KMS-11 (cell line): ENCODE measurements at regions not wholly inside any gene's neighbourhood (a gene's known extent, or its start where the extent isn't known, plus 50 kb on each side); places are given as distances from the start of the nearest gene placed in this dataset.

Experiments
- H2AFZ ChIP-seq: fragments of 200-600 bp; sonication (generic); 2 replicates; pipeline ENCODE4 v1.6.1; 2016; ENCODE audit warnings: antibody characterized with exemption, mixed run types, low read depth
- H3K27ac ChIP-seq: fragments of 200-600 bp; sonication (generic); 2 replicates; pipeline ENCODE4 v1.6.1; 2016; ENCODE audit warnings: mild to moderate bottlenecking, mixed run types
- H3K27me3 ChIP-seq: fragments of 200-600 bp; sonication (generic); 2 replicates; pipeline ENCODE4 v1.6.1; 2017; ENCODE audit warnings: mild to moderate bottlenecking, low read depth, mixed run types, moderate library complexity; ENCODE audit not compliant: insufficient read depth
- H3K36me3 ChIP-seq: fragments of 200-600 bp; sonication (generic); 2 replicates; pipeline ENCODE4 v1.6.1; 2017; ENCODE audit warnings: mild to moderate bottlenecking, mixed run types; ENCODE audit not compliant: insufficient read depth
- H3K4me1 ChIP-seq: fragments of 200-600 bp; sonication (generic); 2 replicates; pipeline ENCODE4 v1.6.1; 2016; ENCODE audit warnings: mild to moderate bottlenecking, low read depth, mixed run types; ENCODE audit not compliant: poor library complexity, severe bottlenecking
- H3K4me2 ChIP-seq: fragments of 200-600 bp; sonication (generic); 2 replicates; pipeline ENCODE4 v1.7.0; 2016; ENCODE audit warnings: mild to moderate bottlenecking, mixed run types
- H3K4me3 ChIP-seq: fragments of 200-600 bp; sonication (generic); IDR thresholded peaks from 2 replicates; pipeline ENCODE4 v1.6.1; 2017; ENCODE audit warnings: low read depth, low read length, mixed read lengths; ENCODE audit not compliant: insufficient read depth
- H3K79me2 ChIP-seq: fragments of 200-600 bp; sonication (generic); 2 replicates; pipeline ENCODE4 v1.6.1; 2016; ENCODE audit warnings: low read depth, mixed run types; ENCODE audit not compliant: insufficient read depth
- H3K9ac ChIP-seq: fragments of 200-600 bp; sonication (generic); 2 replicates; pipeline ENCODE4 v1.6.1; 2016; ENCODE audit warnings: mild to moderate bottlenecking, mixed run types
- H4K20me1 ChIP-seq: fragments of 200-600 bp; sonication (generic); 2 replicates; pipeline ENCODE4 v1.6.1; 2016; ENCODE audit warnings: mild to moderate bottlenecking, mixed run types; ENCODE audit not compliant: insufficient read depth
- CTCF ChIP-seq: fragments of 200-600 bp; sonication (generic); conservative IDR thresholded peaks from 2 replicates; pipeline ENCODE4 v1.6.1; 2017; ENCODE audit warnings: low read depth, mild to moderate bottlenecking, antibody characterized with exemption, low read length, moderate library complexity, mixed read lengths

GRCh38 chr2:146221826-146222225 lies 1623.0 kb upstream of the ACVR2A start:
- Histone ChIP-seq H3K9ac (no peak overlapping the region), H3K27ac (no peak overlapping the region), H2AFZ (no peak overlapping the region), H3K4me2 (no peak overlapping the region), H3K27me3 (no peaks in the 10 kb centered on the region), H3K4me3 (no peak overlapping the region), H4K20me1 (no peaks in the 10 kb centered on the region), H3K36me3 (no peaks in the 10 kb centered on the region), H3K79me2 (no peaks in the 10 kb centered on the region), H3K4me1 (no peaks in the 10 kb centered on the region)
- no peak for TF ChIP-seq CTCF

GRCh38 chr2:146220957-146221356 lies 1623.9 kb upstream of the ACVR2A start:
- H3K4me3 ChIP-seq: no peak overlapping the region
- no peaks in the 10 kb centered on the region for H3K27me3 ChIP-seq
- no peak overlapping the region for H3K4me2 ChIP-seq
- H3K79me2 ChIP-seq: no peaks in the 10 kb centered on the region
- no peak for TF ChIP-seq CTCF
- no peak overlapping the region for H3K9ac ChIP-seq
- H4K20me1 ChIP-seq: no peaks in the 10 kb centered on the region
- no peaks in the 10 kb centered on the region for H3K36me3 ChIP-seq
- H2AFZ ChIP-seq: no peak overlapping the region
- no peaks in the 10 kb centered on the region for H3K4me1 ChIP-seq
- no peak overlapping the region for H3K27ac ChIP-seq

GRCh38 chr2:146214394-146214929 lies 1630.4 kb upstream of the ACVR2A start:
- Histone ChIP-seq H3K9ac (no peak overlapping the region), H3K27me3 (no peaks in the 10 kb centered on the region), H3K79me2 (no peaks in the 10 kb centered on the region), H4K20me1 (no peaks in the 10 kb centered on the region), H3K27ac (no peak overlapping the region), H2AFZ (no peak overlapping the region), H3K4me3 (no peak overlapping the region), H3K4me1 (no peaks in the 10 kb centered on the region), H3K36me3 (no peaks in the 10 kb centered on the region), H3K4me2 (no peak overlapping the region)
- TF ChIP-seq CTCF: no peak

GRCh38 chr2:146213674-146214073 lies 1631.2 kb upstream of the ACVR2A start:
- H3K4me3 ChIP-seq: no peak overlapping the region
- H3K9ac ChIP-seq: no peak overlapping the region
- no peaks in the 10 kb centered on the region for H3K4me1 ChIP-seq
- no peak overlapping the region for H2AFZ ChIP-seq
- H3K79me2 ChIP-seq: no peaks in the 10 kb centered on the region
- H3K36me3 ChIP-seq: no peaks in the 10 kb centered on the region
- H3K4me2 ChIP-seq: no peak overlapping the region
- H3K27me3 ChIP-seq: no peaks in the 10 kb centered on the region
- H3K27ac ChIP-seq: no peak overlapping the region
- TF ChIP-seq CTCF: no peak
- H4K20me1 ChIP-seq: no peaks in the 10 kb centered on the region
